Vagina (tissue), 2 donors: ENCODE measurements at regions not wholly inside any gene's neighbourhood (a gene's known extent, or its start where the extent isn't known, plus 50 kb on each side); places are given as distances from the start of the nearest gene placed in this dataset.

Source experiments
- CTCF ChIP-seq, 3 experiments: fragments of 450-650 bp in 2 of 3; fragments of 200-600 bp in 1 of 3; sonication (generic) in 1 of 3; IDR thresholded peaks; one replicate each; pipeline ENCODE4 v1.5.1; 2017 to 2019; ENCODE audit warnings: antibody characterized with exemption in 3 of 3, mild to moderate bottlenecking in 2 of 3, moderate library complexity in 2 of 3
- POLR2A ChIP-seq, 2 donors: fragments of 450-650 bp; IDR thresholded peaks; one replicate each; pipeline ENCODE4 v1.6.1; 2017; ENCODE audit warnings: antibody characterized with exemption in 2 of 2, mild to moderate bottlenecking in 2 of 2, moderate library complexity in 2 of 2
- POLR2AphosphoS5 ChIP-seq, 2 donors: sonication (generic); formaldehyde crosslinking; IDR thresholded peaks; one replicate each; pipeline ENCODE4 v1.9.0; 2017; ENCODE audit warnings: antibody characterized with exemption in 2 of 2, mild to moderate bottlenecking in 2 of 2, low read depth in 1 of 2; ENCODE audit not compliant: insufficient read depth in 1 of 2

- TF ChIP-seq CTCF (IDR thresholded peaks at IDR 0.05) (no peak), POLR2A (IDR thresholded peaks at IDR 0.05) (no peak), POLR2AphosphoS5 (IDR thresholded peaks at IDR 0.05; ENCODE audit: insufficient read depth in 1 of 2, low read depth in 1 of 2) (no peak)
Measured at GRCh38 chr13:86403181-86403580, 604.0 kb upstream of the SLITRK6 start.
